Stimulated activated CD4-positive, alpha-beta T cell treated with anti-CD3 and anti-CD28 coated beads, TNF-alpha, amount 100 ng/mL, for 48 hours (primary cell): ENCODE measurements at regions not wholly inside any gene's neighbourhood (a gene's known extent, or its start where the extent isn't known, plus 50 kb on each side); places are given as distances from the start of the nearest gene placed in this dataset.
"Not testable (repeated sequence)": the region's sequence is repeated elsewhere in the genome, so short reads cannot be mapped to it uniquely, and the experiment has no call there.

Source experiments
- DNase-seq, 3 donors: peaks; one replicate each; pipeline ENCODE4 v3.0.0-alpha.2; 2020; ENCODE audit warnings: low read depth in 3 of 3

- DNase-seq: no peak
These were observed 86.7 kb upstream of the MAP4K4 start for GRCh38 chr2:101610750-101611315.

- DNase-seq: no peak
These were observed 88.1 kb upstream of the MAP4K4 start for GRCh38 chr2:101609433-101609832.

GRCh38 chr2:101608408-101609310 is 88.8 kb upstream of the MAP4K4 start:
- no peak for DNase-seq

- DNase-seq: no peak
These were observed 100.1 kb upstream of the MAP4K4 start for GRCh38 chr2:101597347-101597944.

GRCh38 chr2:101596333-101596732 is 101.2 kb upstream of the MAP4K4 start:
- DNase-seq: no peak

- no peak for DNase-seq
These were observed 110.3 kb upstream of the MAP4K4 start for GRCh38 chr2:101587251-101587650.

- no peak for DNase-seq
These were observed 108.9 kb upstream of the RFX8 start for GRCh38 chr2:101583861-101584260.

GRCh38 chr2:101581675-101582299 is 106.9 kb upstream of the RFX8 start:
- DNase-seq: no peak

- DNase-seq: no peak
These were observed 105.6 kb upstream of the RFX8 start for GRCh38 chr2:101580528-101580927.

- no peak for DNase-seq
These were observed 103.8 kb upstream of the RFX8 start for GRCh38 chr2:101578671-101579070.

- DNase-seq: not testable (repeated sequence)
These were observed 103.2 kb upstream of the RFX8 start for GRCh38 chr2:101578135-101578534.

- DNase-seq: no peak
These were observed 102.3 kb upstream of the RFX8 start for GRCh38 chr2:101577173-101577572.

GRCh38 chr2:101574622-101575021 is 99.7 kb upstream of the RFX8 start:
- DNase-seq: no peak

- no peak for DNase-seq
These were observed 97.0 kb upstream of the RFX8 start for GRCh38 chr2:101571951-101572350.

GRCh38 chr2:101569886-101570520 is 95.1 kb upstream of the RFX8 start:
- no peak for DNase-seq

GRCh38 chr2:101568969-101569368 is 94.1 kb upstream of the RFX8 start:
- DNase-seq: no peak

GRCh38 chr2:101566632-101567228 is 91.8 kb upstream of the RFX8 start:
- DNase-seq: no peak

GRCh38 chr2:101563849-101564248 is 88.9 kb upstream of the RFX8 start:
- DNase-seq: no peak

- DNase-seq: no peak
These were observed 85.9 kb upstream of the RFX8 start for GRCh38 chr2:101560780-101561315.

- no peak for DNase-seq
These were observed 84.6 kb upstream of the RFX8 start for GRCh38 chr2:101559551-101559950.
